HepG2 (cell line): ENCODE measurements at regions not wholly inside any gene's neighbourhood (a gene's known extent, or its start where the extent isn't known, plus 50 kb on each side); places are given as distances from the start of the nearest gene placed in this dataset.

Source experiments
- ATAC-seq: fragments of 200-7000 bp; cut with Tn5 transposase; 3 replicates; pipeline ENCODE4 v1.9.1; 2020; ENCODE audit warnings: mild to moderate bottlenecking, moderate library complexity
- BruUV-seq: library from RNA; stranded (reverse); fragments of 400-500 nt; replicated peaks from 2 replicates; lab custom pipeline; 2021; lab: Mats Ljungman, UMichigan
- CTCF ChIA-PET: fragments of 300-600 bp; formaldehyde crosslinking; extraction: SDS; loops from one replicate; lab custom pipeline; 2021; ENCODE audit warnings: low total read pairs, inconsistent platforms, low intra/inter-chr PET ratio; lab: Yijun Ruan, JAX
- POLR2A ChIA-PET: fragments of 350-600 bp; sonication (Branson Sonifier 250); formaldehyde crosslinking; loops from one replicate; lab custom pipeline; 2020; ENCODE audit warnings: antibody characterized with exemption, inconsistent platforms; lab: Yijun Ruan, JAX
- DNase-seq: peaks from one replicate; pipeline ENCODE4 v3.0.0-alpha.2; 2015; ENCODE audit warnings: low spot score
- FAIRE-seq: peaks from 3 replicates; lab custom pipeline; 2011; peaks lifted over from hg19 to GRCh38; lab: Jason Lieb, UNC
- H2AFZ ChIP-seq: one replicate; pipeline ENCODE4 v1.6.1; 2011; ENCODE audit warnings: low read length, inconsistent platforms
- H3K27ac ChIP-seq: fragments of 300-600 bp; 3 replicates; pipeline ENCODE4 v1.8.0; 2011; ENCODE audit warnings: mixed run types, mild to moderate bottlenecking, mixed read lengths, low read length, inconsistent platforms; ENCODE audit not compliant: insufficient read depth; ENCODE audit errors: extremely low read length
- H3K27me3 ChIP-seq, 2 experiments: fragments of 200-600 bp in 1 of 2; 2 replicates in 1 of 2; 3 replicates in 1 of 2; pipeline versions ENCODE4 v1.6.0 to v1.8.0; 2011; ENCODE audit warnings: low read length in 2 of 2, mild to moderate bottlenecking in 2 of 2, moderate library complexity in 2 of 2, inconsistent platforms in 1 of 2; ENCODE audit not compliant: insufficient read depth in 2 of 2, control insufficient read depth in 1 of 2
- H3K36me3 ChIP-seq, 2 experiments: fragments of 200-600 bp in 1 of 2; replicated peaks in 1 of 2; 2 replicates in 1 of 2; 3 replicates in 1 of 2; pipeline versions ENCODE4 v1.5.1 to v1.8.0; 2011; ENCODE audit warnings: low read length in 2 of 2, inconsistent platforms in 1 of 2; ENCODE audit not compliant: insufficient read depth in 2 of 2, control insufficient read depth in 1 of 2
- H3K4me1 ChIP-seq: 2 replicates; pipeline ENCODE4 v1.5.1; 2012; ENCODE audit warnings: low read length, inconsistent platforms; ENCODE audit not compliant: insufficient read depth
- H3K4me2 ChIP-seq: 2 replicates; pipeline ENCODE4 v1.6.0; 2011; ENCODE audit warnings: low read depth, low read length, inconsistent platforms
- H3K4me3 ChIP-seq, 3 experiments: fragments of 200-600 bp in 1 of 3; sonication (generic), shearing (Covaris generic) in 1 of 3; replicated peaks in 1 of 3; 2 replicates each; pipeline ENCODE4 v1.5.1; 2011 to 2016; ENCODE audit warnings: low read length in 3 of 3, inconsistent platforms in 2 of 3, low read depth in 2 of 3, mild to moderate bottlenecking in 2 of 3, control low read depth in 1 of 3, mixed read lengths in 1 of 3; ENCODE audit not compliant: insufficient read depth in 1 of 3
- H3K79me2 ChIP-seq: one replicate; pipeline ENCODE4 v1.6.1; 2011; ENCODE audit warnings: low read length, inconsistent platforms; ENCODE audit not compliant: insufficient read depth
- H3K9ac ChIP-seq: 2 replicates; pipeline ENCODE4 v1.6.0; 2011; ENCODE audit warnings: mild to moderate bottlenecking, low read depth, low read length, inconsistent platforms; ENCODE audit not compliant: insufficient read depth
- H3K9me3 ChIP-seq: 2 replicates; pipeline ENCODE4 v1.5.1; 2012; ENCODE audit warnings: mild to moderate bottlenecking, low read length
- H4K20me1 ChIP-seq: 2 replicates; pipeline ENCODE4 v1.6.0; 2011; ENCODE audit warnings: inconsistent platforms, mild to moderate bottlenecking, low read length, moderate library complexity; ENCODE audit not compliant: insufficient read depth
- EP300 ChIP-seq, 3 experiments: sonication (generic) in 1 of 3; formaldehyde crosslinking in 1 of 3; IDR thresholded peaks; 2 replicates each; pipeline versions ENCODE4 v1.5.1 to v1.6.1; 2011 to 2020; ENCODE audit warnings: low read depth in 2 of 3, low read length in 2 of 3, borderline replicate concordance in 1 of 3, improper control_type of control experiment in 1 of 3, mild to moderate bottlenecking in 1 of 3, missing genetic modification reagents in 1 of 3, moderate library complexity in 1 of 3
- PAF1 ChIP-seq: IDR thresholded peaks from 2 replicates; pipeline ENCODE4 v1.6.1; 2016; ENCODE audit warnings: missing genetic modification reagents, missing compliant biosample characterization
- RNF2 ChIP-seq: fragments of 450-650 bp; conservative IDR thresholded peaks from 2 replicates; pipeline ENCODE4 v1.6.1; 2016; ENCODE audit warnings: low read depth
- SALL1 ChIP-seq: sonication (generic); formaldehyde crosslinking; IDR thresholded peaks from 2 replicates; pipeline ENCODE4 v1.8.0; 2022; ENCODE audit warnings: mild to moderate bottlenecking, missing genetic modification reagents
- ZFP90 ChIP-seq: sonication (generic); formaldehyde crosslinking; IDR thresholded peaks from 2 replicates; pipeline ENCODE4 v1.8.0; 2022; ENCODE audit warnings: missing genetic modification reagents, mild to moderate bottlenecking, inconsistent platforms, borderline replicate concordance
- WGBS: methylation state at CpG from one replicate; pipeline ENCODE4 v1.1.6; 2017; ENCODE audit warnings: low lambda C conversion rate; 5-methylcytosine and 5-hydroxymethylcytosine counted together
- in situ Hi-C: cut with HindIII; loops from 2 replicates; pipeline ENCODE4 v1.10.0; 2017; ENCODE audit warnings: low pct_unique_long_range_greater_than_20kb; ENCODE audit not compliant: extremely low pct_ligation_motif_present
- intact Hi-C: fragments of 100-400 bp; cut with micrococcal nuclease; formaldehyde crosslinking; loops from one replicate; pipeline ENCODE4 v1.10.0; 2022; ENCODE audit not compliant: unreplicated experiment
- TF ChIP-seq, protein P1 (sequence below): sonication (generic); formaldehyde crosslinking; IDR thresholded peaks from 2 replicates; pipeline ENCODE4 v1.4.0; 2020; ENCODE audit warnings: missing genetic modification reagents
- TF ChIP-seq, protein P2 (sequence below): sonication (generic); formaldehyde crosslinking; IDR thresholded peaks from one replicate; pipeline ENCODE4 v1.5.1; 2020; ENCODE audit warnings: mild to moderate bottlenecking, missing genetic modification reagents; ENCODE audit errors: not compliant biosample characterization

DNA sequence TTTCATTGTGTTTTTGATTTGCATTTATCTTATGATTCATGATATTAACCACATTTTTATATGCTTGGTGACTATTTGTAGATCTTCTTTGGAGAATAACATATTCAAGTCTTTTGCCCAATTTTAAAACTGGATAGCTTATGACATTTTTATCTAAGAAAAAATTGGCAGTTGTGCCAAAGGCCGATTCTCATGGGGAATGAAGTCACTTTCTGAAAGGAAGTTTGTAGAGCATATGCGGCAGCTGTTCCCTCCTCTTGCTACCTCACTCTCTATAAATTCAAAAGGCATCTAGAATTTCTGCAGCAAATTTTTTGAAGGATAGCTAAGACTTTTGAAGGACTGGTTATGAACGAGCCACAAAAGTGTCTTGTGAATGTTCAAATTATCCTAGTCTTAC lies 2353.5 kb downstream of the ARAP2 start:
- FAIRE-seq (no peak), ATAC-seq (no peak), DNase-seq (no peak)
- intact Hi-C loops: no loop called here
- in situ Hi-C loops: no loop called here
- no TSS peak for BruUV-seq
- H3K79me2 ChIP-seq: no peaks in the 10 kb centered on the region
- H3K9me3 ChIP-seq: peaks cover 66% of the 10 kb centered on the region
- no peak overlapping the region for H2AFZ ChIP-seq
- POLR2A ChIA-PET: no interaction called here
- TF ChIP-seq, protein P1, sequence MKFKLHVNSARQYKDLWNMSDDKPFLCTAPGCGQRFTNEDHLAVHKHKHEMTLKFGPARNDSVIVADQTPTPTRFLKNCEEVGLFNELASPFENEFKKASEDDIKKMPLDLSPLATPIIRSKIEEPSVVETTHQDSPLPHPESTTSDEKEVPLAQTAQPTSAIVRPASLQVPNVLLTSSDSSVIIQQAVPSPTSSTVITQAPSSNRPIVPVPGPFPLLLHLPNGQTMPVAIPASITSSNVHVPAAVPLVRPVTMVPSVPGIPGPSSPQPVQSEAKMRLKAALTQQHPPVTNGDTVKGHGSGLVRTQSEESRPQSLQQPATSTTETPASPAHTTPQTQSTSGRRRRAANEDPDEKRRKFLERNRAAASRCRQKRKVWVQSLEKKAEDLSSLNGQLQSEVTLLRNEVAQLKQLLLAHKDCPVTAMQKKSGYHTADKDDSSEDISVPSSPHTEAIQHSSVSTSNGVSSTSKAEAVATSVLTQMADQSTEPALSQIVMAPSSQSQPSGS (CRISPR knock-in tag): no peak
- TF ChIP-seq ZFP90: no peak
- TF ChIP-seq RNF2: no peak
- no peak overlapping the region for H3K9ac ChIP-seq
- H3K4me1 ChIP-seq: no peaks in the 10 kb centered on the region
- no peaks in the 10 kb centered on the region for H3K27me3 ChIP-seq
- no peaks in the 10 kb centered on the region for H4K20me1 ChIP-seq
- H3K4me3 ChIP-seq: no peak overlapping the region
- H3K4me2 ChIP-seq: no peak overlapping the region
- 19% methylated on average over 3 of the region's 3 CpGs for WGBS
- H3K36me3 ChIP-seq: no peaks in the 10 kb centered on the region
- CTCF ChIA-PET: no interaction called here
- H3K27ac ChIP-seq: no peak overlapping the region

DNA sequence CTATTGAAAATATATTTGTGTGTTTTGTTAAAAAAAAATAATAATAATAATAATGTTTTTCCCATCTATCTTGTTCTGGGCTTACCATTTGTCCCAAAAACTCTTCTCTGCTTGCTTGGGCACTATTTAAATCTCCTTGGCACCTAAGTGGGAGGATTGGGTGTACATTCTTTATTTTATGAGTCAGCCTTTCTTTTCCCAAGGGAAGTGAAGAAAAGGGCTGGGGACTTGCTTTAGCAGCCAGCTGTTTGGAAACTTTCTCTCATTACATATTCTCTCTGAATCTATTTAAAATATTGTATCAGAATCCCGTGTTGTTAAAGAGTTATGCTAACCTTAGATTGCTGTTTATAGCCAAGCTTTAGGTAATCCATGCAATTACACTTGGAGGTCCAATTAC lies 2332.4 kb downstream of the ARAP2 start:
- intact Hi-C loops (no loop called here), in situ Hi-C loops (no loop called here)
- ChIA-PET CTCF (no interaction called here), POLR2A (no interaction called here)
- no peak overlapping the region for H3K4me2 ChIP-seq
- ATAC-seq (no peak), FAIRE-seq (no peak), DNase-seq (no peak)
- BruUV-seq: no TSS peak
- H3K36me3 ChIP-seq: no peaks in the 10 kb centered on the region
- no peak overlapping the region for H3K4me3 ChIP-seq
- no peak overlapping the region for H3K9ac ChIP-seq
- peaks cover 80% of the 10 kb centered on the region for H3K9me3 ChIP-seq
- no peak overlapping the region for H2AFZ ChIP-seq
- 0% methylated on average over 1 of the region's 1 CpG for WGBS
- H4K20me1 ChIP-seq: no peaks in the 10 kb centered on the region
- H3K27me3 ChIP-seq: no peaks in the 10 kb centered on the region
- H3K4me1 ChIP-seq: no peaks in the 10 kb centered on the region
- H3K79me2 ChIP-seq: no peaks in the 10 kb centered on the region
- no peak overlapping the region for H3K27ac ChIP-seq
- TF ChIP-seq, protein P2, sequence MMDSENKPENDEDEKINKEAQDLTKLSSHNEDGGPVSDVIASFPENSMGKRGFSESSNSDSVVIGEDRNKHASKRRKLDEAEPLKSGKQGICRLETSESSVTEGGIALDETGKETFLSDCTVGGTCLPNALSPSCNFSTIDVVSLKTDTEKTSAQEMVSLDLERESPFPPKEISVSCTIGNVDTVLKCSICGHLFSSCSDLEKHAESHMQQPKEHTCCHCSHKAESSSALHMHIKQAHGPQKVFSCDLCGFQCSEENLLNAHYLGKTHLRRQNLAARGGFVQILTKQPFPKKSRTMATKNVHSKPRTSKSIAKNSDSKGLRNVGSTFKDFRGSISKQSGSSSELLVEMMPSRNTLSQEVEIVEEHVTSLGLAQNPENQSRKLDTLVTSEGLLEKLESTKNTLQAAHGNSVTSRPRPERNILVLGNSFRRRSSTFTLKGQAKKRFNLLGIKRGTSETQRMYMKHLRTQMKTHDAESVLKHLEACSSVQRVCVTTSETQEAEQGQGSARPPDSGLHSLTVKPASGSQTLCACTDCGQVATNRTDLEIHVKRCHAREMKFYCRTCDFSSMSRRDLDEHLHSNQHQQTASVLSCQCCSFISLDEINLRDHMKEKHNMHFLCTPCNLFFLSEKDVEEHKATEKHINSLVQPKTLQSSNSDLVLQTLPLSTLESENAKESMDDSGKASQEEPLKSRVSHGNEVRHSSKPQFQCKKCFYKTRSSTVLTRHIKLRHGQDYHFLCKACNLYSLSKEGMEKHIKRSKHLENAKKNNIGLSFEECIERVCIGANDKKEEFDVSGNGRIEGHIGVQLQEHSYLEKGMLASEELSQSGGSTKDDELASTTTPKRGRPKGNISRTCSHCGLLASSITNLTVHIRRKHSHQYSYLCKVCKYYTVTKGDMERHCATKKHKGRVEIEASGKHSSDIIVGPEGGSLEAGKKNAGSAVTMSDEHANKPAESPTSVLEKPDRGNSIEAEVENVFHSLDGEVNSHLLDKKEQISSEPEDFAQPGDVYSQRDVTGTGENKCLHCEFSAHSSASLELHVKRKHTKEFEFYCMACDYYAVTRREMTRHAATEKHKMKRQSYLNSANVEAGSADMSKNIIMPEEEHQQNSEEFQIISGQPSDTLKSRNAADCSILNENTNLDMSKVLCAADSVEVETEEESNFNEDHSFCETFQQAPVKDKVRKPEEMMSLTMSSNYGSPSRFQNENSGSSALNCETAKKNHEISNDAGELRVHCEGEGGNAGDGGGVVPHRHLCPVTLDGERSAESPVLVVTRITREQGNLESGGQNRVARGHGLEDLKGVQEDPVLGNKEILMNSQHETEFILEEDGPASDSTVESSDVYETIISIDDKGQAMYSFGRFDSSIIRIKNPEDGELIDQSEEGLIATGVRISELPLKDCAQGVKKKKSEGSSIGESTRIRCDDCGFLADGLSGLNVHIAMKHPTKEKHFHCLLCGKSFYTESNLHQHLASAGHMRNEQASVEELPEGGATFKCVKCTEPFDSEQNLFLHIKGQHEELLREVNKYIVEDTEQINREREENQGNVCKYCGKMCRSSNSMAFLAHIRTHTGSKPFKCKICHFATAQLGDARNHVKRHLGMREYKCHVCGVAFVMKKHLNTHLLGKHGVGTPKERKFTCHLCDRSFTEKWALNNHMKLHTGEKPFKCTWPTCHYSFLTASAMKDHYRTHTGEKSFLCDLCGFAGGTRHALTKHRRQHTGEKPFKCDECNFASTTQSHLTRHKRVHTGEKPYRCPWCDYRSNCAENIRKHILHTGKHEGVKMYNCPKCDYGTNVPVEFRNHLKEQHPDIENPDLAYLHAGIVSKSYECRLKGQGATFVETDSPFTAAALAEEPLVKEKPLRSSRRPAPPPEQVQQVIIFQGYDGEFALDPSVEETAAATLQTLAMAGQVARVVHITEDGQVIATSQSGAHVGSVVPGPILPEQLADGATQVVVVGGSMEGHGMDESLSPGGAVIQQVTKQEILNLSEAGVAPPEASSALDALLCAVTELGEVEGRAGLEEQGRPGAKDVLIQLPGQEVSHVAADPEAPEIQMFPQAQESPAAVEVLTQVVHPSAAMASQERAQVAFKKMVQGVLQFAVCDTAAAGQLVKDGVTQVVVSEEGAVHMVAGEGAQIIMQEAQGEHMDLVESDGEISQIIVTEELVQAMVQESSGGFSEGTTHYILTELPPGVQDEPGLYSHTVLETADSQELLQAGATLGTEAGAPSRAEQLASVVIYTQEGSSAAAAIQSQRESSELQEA: no peak
- TF ChIP-seq EP300 (IDR thresholded peaks at IDR 0.05; ENCODE audit: low read depth in 2 of 2, low read length in 2 of 2): no peak
- TF ChIP-seq EP300 (CRISPR knock-in tag; IDR thresholded peaks at IDR 0.05; ENCODE audit: borderline replicate concordance): no peak
- no peak for TF ChIP-seq SALL1 (CRISPR knock-in tag)
- TF ChIP-seq PAF1 (CRISPR knock-in tag): no peak
